HAP-1 (cell line): ENCODE measurements at regions not wholly inside any gene's neighbourhood (a gene's known extent, or its start where the extent isn't known, plus 50 kb on each side); places are given as distances from the start of the nearest gene placed in this dataset.

Experiments used
- DNase-seq, 2 experiments: peaks; one replicate each; pipeline ENCODE4 v3.0.0-alpha.2; 2016 to 2020; ENCODE audit warnings: low spot score in 2 of 2
- H3K27me3 ChIP-seq: fragments of 250-450 bp; sonication (Bioruptor Pico); 2 replicates; pipeline ENCODE4 v1.5.1; 2020; ENCODE audit warnings: low read depth, mild to moderate bottlenecking, moderate library complexity
- H3K36me3 ChIP-seq: fragments of 250-450 bp; sonication (Bioruptor Pico); replicated peaks from 2 replicates; pipeline ENCODE4 v1.5.1; 2020; ENCODE audit warnings: mild to moderate bottlenecking
- H3K4me1 ChIP-seq: fragments of 250-450 bp; sonication (Bioruptor Pico); 2 replicates; pipeline ENCODE4 v1.5.1; 2020; ENCODE audit warnings: mild to moderate bottlenecking
- H3K4me3 ChIP-seq: fragments of 250-450 bp; sonication (Bioruptor Pico); 2 replicates; pipeline ENCODE4 v1.5.1; 2020; ENCODE audit warnings: mild to moderate bottlenecking, moderate library complexity
- H3K9me3 ChIP-seq: fragments of 250-450 bp; sonication (Bioruptor Pico); 2 replicates; pipeline ENCODE4 v1.5.1; 2020; ENCODE audit warnings: mild to moderate bottlenecking, moderate library complexity
- in situ Hi-C: fragments of 300-500 bp; cut with MboI; formaldehyde crosslinking; loops from 3 replicates; pipeline ENCODE4 v1.14.3; 2020; ENCODE audit warnings: low sequenced_read_pairs, inconsistent platforms, mixed read lengths

- DNase-seq = no peak
- no peak overlapping the region for H3K4me3 ChIP-seq
- H3K36me3 ChIP-seq = no peaks in the 10 kb centered on the region
- no peaks in the 10 kb centered on the region for H3K4me1 ChIP-seq
- no peaks in the 10 kb centered on the region for H3K9me3 ChIP-seq
- no peaks in the 10 kb centered on the region for H3K27me3 ChIP-seq
- in situ Hi-C loops = no loop called here
Measured at GRCh38 chr10:85175635-85176034, 847.2 kb downstream of the CCSER2 start.

DNA sequence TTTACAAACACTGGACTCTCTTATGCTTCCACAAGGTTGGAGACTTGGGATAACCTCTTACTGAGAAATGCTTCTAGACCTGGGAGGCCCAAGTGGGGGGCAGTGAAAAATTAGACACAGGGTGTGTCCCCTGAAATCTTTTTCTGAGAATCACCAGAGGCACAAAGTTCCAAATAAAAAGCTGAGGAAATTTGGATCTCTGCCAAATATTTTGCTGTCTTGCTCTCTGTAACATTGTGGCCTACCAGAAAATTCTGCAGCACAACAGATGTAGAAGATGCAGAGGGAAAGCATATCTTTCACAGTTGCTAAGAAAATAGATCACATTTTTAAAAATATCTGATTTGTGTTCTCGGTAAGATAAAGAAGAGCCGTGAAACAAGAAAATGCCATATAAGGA, 849.4 kb downstream of the CCSER2 start:
- Histone ChIP-seq H3K9me3 (no peaks in the 10 kb centered on the region), H3K36me3 (no peaks in the 10 kb centered on the region), H3K27me3 (no peaks in the 10 kb centered on the region), H3K4me1 (no peaks in the 10 kb centered on the region), H3K4me3 (no peak overlapping the region)
- DNase-seq = no peak
- in situ Hi-C loops = no loop called here

GRCh38 chr10:85187047-85187446, 858.7 kb downstream of the CCSER2 start:
- Histone ChIP-seq H3K9me3 (no peaks in the 10 kb centered on the region), H3K4me3 (no peak overlapping the region), H3K4me1 (no peaks in the 10 kb centered on the region), H3K36me3 (no peaks in the 10 kb centered on the region), H3K27me3 (no peaks in the 10 kb centered on the region)
- in situ Hi-C loops = no loop called here
- DNase-seq = no peak

DNA sequence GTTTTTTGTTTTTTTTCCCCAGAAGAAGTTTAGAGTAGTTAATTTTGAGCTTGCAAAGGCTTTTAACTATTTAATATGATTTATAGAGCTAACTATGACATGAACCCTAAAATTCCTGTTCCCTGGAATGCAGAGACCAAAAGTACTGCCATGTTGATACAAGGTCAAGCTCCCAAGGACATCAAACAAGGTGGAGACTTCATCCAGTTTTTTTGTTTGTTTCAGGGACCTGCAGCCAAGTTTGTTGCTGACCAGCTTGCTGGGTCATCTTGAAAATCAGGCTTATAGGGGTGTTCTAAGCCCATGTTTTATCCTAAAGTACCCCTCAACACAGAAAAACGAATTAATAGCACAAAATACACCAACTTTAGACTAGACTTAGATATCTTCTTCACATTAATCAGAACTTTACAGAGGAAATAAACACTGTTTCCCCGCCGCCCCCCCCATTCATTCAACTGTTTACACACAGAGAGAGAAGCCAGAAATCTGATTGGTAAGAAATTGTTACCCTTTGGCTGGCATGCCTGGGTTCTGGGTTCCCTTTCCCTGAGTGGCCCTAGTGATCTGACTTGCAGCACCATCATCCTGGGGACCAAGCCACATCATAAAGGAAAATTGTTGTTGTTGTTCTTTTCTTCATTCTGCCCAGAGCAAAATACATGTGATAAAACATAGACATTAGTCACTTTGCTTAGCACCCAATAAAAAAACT, 860.5 kb downstream of the CCSER2 start:
- Histone ChIP-seq H3K27me3 (no peaks in the 10 kb centered on the region), H3K9me3 (no peaks in the 10 kb centered on the region), H3K4me3 (no peak overlapping the region), H3K4me1 (no peaks in the 10 kb centered on the region), H3K36me3 (no peaks in the 10 kb centered on the region)
- in situ Hi-C loops = no loop called here
- no peak for DNase-seq

DNA sequence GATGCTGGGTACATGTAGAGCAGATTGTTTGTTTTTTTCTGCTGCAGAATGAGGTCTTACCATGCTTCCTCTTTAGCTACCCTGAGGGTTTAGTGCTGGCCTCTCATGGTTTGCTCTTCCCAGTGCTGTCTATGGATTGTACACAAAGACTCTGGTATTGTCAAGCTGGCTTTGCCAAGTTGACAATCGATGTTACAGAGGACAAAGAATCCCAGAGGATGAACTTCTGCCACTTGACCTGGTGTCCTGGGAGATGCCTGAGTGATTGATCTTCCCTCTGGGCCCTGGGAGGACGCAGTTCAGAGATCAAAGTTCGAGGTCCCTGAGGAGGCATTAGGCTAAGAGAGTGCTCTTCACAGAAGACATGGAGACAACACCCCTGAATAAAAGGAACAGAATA, 865.4 kb downstream of the CCSER2 start:
- H3K4me1 ChIP-seq = no peaks in the 10 kb centered on the region
- H3K4me3 ChIP-seq = no peak overlapping the region
- H3K27me3 ChIP-seq = no peaks in the 10 kb centered on the region
- in situ Hi-C loops = no loop called here
- no peak for DNase-seq
- H3K9me3 ChIP-seq = no peaks in the 10 kb centered on the region
- no peaks in the 10 kb centered on the region for H3K36me3 ChIP-seq

GRCh38 chr10:85194706-85195105, 866.3 kb downstream of the CCSER2 start:
- H3K27me3 ChIP-seq = no peaks in the 10 kb centered on the region
- H3K4me3 ChIP-seq = no peak overlapping the region
- in situ Hi-C loops = no loop called here
- H3K4me1 ChIP-seq = no peaks in the 10 kb centered on the region
- no peaks in the 10 kb centered on the region for H3K36me3 ChIP-seq
- H3K9me3 ChIP-seq = no peaks in the 10 kb centered on the region
- DNase-seq = no peak

DNA sequence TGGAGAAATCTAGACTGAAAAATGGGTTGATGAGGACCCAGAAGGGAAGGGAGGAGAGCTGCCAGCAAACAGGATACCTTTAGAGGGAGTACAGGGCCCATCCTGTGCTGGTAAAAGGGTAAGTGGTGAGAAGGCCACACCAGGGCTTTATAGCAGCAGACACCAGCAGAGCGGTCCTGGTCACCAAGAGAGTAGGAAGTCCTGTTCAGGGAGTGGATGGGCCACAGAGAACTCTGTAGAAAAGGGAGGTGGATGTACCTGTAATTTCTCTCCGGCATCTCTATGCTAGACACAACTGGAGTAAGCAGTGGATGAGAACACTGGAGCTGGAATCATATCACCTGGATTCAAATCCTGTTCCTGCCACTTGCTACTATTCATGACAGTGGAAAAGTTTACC, 867.2 kb downstream of the CCSER2 start:
- H3K4me1 ChIP-seq = no peaks in the 10 kb centered on the region
- in situ Hi-C loops = no loop called here
- H3K9me3 ChIP-seq = no peaks in the 10 kb centered on the region
- H3K36me3 ChIP-seq = no peaks in the 10 kb centered on the region
- H3K27me3 ChIP-seq = no peaks in the 10 kb centered on the region
- H3K4me3 ChIP-seq = no peak overlapping the region
- DNase-seq = no peak

DNA sequence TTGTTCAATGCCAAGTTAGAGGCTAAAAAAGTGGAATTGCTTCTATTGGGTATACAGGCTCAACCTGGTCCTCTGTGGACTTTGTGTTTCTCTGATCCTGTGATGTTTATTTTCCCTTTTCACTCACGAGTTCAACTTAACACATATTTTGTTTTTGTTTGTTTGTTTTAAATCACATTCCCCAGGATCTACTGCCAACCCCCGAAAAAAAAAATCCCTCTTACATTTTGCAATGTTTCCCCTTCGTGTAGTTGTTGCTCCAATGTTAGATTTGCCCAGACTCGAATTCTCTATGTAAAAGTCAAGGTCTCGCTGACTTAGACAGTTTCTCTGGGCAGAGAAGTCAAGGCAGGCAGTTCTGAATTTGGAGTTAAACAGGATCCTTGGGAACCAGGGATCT, 876.4 kb downstream of the CCSER2 start:
- Histone ChIP-seq H3K9me3 (no peaks in the 10 kb centered on the region), H3K4me3 (no peak overlapping the region), H3K27me3 (no peaks in the 10 kb centered on the region), H3K36me3 (no peaks in the 10 kb centered on the region), H3K4me1 (no peaks in the 10 kb centered on the region)
- in situ Hi-C loops = no loop called here
- DNase-seq = no peak

- H3K9me3 ChIP-seq = no peaks in the 10 kb centered on the region
- no peaks in the 10 kb centered on the region for H3K27me3 ChIP-seq
- H3K36me3 ChIP-seq = no peaks in the 10 kb centered on the region
- in situ Hi-C loops = no loop called here
- DNase-seq = no peak
- no peak overlapping the region for H3K4me3 ChIP-seq
- no peaks in the 10 kb centered on the region for H3K4me1 ChIP-seq
Measured at GRCh38 chr10:85212526-85212925, 884.1 kb downstream of the CCSER2 start.

GRCh38 chr10:85213493-85213892, 885.1 kb downstream of the CCSER2 start:
- in situ Hi-C loops = no loop called here
- no peak overlapping the region for H3K4me3 ChIP-seq
- H3K27me3 ChIP-seq = no peaks in the 10 kb centered on the region
- H3K36me3 ChIP-seq = no peaks in the 10 kb centered on the region
- no peak for DNase-seq
- no peaks in the 10 kb centered on the region for H3K4me1 ChIP-seq
- no peaks in the 10 kb centered on the region for H3K9me3 ChIP-seq

GRCh38 chr10:85222300-85222699, 893.9 kb downstream of the CCSER2 start:
- no peaks in the 10 kb centered on the region for H3K9me3 ChIP-seq
- H3K36me3 ChIP-seq = no peaks in the 10 kb centered on the region
- H3K4me1 ChIP-seq = no peaks in the 10 kb centered on the region
- no peaks in the 10 kb centered on the region for H3K27me3 ChIP-seq
- no peak overlapping the region for H3K4me3 ChIP-seq
- in situ Hi-C loops = no loop called here
- DNase-seq = no peak

- no peaks in the 10 kb centered on the region for H3K36me3 ChIP-seq
- no peaks in the 10 kb centered on the region for H3K9me3 ChIP-seq
- H3K4me1 ChIP-seq = no peaks in the 10 kb centered on the region
- no peaks in the 10 kb centered on the region for H3K27me3 ChIP-seq
- DNase-seq = no peak
- in situ Hi-C loops = no loop called here
- no peak overlapping the region for H3K4me3 ChIP-seq
Measured at GRCh38 chr10:85224366-85224940, 896.1 kb downstream of the CCSER2 start.

DNA sequence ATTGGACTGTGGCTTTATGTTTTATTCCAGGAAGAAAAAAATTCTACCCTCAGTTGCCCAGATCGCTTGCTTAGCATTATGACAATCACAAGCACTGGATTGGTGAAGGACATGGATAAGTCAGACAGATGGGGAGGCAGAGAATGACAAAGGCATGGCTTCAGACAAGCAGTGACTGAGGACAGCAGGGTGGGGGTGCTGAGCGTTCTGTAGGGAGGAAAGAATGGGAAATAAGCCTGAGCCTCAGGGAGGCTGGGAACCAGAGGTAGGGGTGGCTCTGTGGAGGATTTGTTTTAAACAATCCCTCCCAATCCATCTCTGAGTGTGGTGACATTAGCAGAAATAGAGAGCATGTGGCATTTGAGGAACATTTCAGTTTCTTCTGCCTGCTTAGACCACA, 896.9 kb downstream of the CCSER2 start:
- DNase-seq = no peak
- no peaks in the 10 kb centered on the region for H3K27me3 ChIP-seq
- H3K9me3 ChIP-seq = no peaks in the 10 kb centered on the region
- H3K36me3 ChIP-seq = no peaks in the 10 kb centered on the region
- H3K4me3 ChIP-seq = no peak overlapping the region
- no peaks in the 10 kb centered on the region for H3K4me1 ChIP-seq
- in situ Hi-C loops = no loop called here

GRCh38 chr10:85226596-85226995, 898.2 kb downstream of the CCSER2 start:
- H3K4me3 ChIP-seq = no peak overlapping the region
- no peaks in the 10 kb centered on the region for H3K36me3 ChIP-seq
- H3K9me3 ChIP-seq = no peaks in the 10 kb centered on the region
- H3K27me3 ChIP-seq = no peaks in the 10 kb centered on the region
- in situ Hi-C loops = no loop called here
- H3K4me1 ChIP-seq = no peaks in the 10 kb centered on the region
- no peak for DNase-seq

DNA sequence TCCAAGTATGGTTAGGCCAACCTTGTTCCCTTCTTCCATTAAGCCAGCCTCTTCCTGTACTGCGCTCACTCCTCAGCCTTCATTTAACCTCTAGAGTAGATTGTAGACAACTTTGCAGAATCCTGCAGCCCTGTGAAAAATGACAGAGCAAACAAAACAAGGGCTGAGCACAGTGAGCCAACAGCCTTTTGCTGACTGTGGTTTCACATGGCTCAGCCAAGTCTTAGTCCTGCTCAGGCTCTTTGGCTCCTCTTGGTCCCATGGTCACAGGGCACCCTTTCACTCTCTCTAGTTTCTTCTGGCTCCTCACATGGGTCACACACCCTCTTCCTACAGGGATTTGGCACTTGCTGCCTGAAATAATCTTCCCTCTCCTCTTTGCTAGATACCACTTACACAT, 900.3 kb downstream of the CCSER2 start:
- no peak for DNase-seq
- no peak overlapping the region for H3K4me3 ChIP-seq

More for the DNA sequence above, 900.3 kb downstream of the CCSER2 start:
- no peaks in the 10 kb centered on the region for H3K4me1 ChIP-seq
- H3K27me3 ChIP-seq = no peaks in the 10 kb centered on the region
- in situ Hi-C loops = no loop called here
- no peaks in the 10 kb centered on the region for H3K9me3 ChIP-seq
- H3K36me3 ChIP-seq = no peaks in the 10 kb centered on the region
